IPS-NIHi7 (cell line): ENCODE measurements at regions not wholly inside any gene's neighbourhood (a gene's known extent, or its start where the extent isn't known, plus 50 kb on each side); places are given as distances from the start of the nearest gene placed in this dataset.

ENCODE experiments used
- DNase-seq: peaks from one replicate; pipeline ENCODE4 v3.0.0; 2012; ENCODE audit warnings: mixed read lengths; ENCODE audit errors: extremely low spot score

DNA sequence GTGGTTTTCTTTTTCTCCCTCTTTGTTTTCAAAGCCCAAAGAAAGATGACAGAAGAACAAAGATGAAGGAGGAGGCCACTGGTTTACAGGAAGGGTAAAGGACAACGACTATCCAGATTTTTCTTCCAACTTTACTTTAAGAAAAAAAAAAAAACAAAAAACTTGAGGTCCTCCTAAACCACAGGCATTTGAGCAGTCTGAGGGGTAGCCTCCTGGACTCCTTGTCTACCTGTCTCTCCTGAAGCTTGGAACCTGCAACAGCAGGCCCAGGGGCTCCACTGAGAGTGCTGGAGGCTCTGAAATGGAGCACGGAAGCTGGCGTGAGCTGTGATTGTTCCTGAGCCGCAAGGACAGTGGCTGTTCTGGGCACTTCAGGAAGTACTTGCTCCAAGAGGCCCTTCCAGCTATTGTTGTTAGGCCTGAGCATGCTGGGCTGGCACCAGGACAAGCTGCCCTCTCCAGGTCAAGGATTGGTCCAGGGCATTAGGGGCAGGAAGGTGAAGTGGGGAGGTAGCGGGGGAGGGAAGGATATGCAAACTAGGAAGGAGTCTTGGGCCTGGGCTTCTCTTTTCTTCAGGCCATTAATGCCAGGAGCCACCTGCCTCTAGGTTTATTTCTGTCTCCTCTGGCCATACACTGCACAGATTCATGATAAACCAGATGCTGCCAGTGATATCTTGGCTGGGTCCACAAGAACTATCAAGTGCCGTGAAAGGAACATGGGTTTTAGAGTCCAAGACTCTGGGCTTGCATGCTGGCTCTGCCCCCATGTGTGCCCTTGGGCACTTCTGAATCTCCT, 147.3 kb downstream of the CCDC34 start:
- no peak for DNase-seq

DNA sequence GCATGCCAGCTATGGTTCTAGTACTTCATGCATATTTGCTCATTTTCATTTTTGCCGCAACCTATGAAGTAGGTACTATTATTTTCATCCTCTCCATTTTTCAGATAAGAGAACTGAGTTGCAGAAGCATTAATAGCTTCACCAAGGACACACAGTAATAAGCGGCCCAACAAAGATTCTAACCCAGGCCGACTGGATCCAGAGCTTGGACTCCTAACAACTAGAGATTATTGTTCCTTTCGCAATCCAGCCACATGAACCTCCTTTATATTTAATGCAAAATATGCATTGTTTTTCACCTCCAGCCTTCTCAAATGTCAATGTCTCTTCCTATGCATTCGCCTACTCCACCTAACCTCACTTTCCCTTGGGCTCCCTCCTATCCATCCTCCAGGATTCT, 148.3 kb downstream of the CCDC34 start:
- no peak for DNase-seq

DNA sequence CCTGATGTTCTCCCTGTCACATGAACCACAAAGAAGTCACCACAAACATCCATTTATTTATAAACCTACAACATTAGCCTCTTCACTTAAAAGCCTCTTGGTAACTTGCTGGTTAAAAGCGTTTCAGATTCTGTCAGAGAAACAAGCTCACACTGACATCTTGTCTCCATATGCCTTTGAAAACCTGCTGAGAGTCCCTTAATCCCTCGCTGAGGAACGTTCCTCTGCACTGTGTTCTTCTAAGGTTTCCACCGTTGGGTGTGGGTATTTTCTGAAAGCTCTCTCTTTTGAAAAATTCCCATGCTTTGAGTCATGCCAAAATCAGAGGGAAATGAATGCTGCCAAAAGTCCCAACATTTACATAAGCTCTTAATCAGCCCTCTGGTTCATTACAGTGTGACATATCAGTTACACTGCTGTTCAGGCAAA, 149.8 kb downstream of the CCDC34 start:
- DNase-seq = no peak

DNA sequence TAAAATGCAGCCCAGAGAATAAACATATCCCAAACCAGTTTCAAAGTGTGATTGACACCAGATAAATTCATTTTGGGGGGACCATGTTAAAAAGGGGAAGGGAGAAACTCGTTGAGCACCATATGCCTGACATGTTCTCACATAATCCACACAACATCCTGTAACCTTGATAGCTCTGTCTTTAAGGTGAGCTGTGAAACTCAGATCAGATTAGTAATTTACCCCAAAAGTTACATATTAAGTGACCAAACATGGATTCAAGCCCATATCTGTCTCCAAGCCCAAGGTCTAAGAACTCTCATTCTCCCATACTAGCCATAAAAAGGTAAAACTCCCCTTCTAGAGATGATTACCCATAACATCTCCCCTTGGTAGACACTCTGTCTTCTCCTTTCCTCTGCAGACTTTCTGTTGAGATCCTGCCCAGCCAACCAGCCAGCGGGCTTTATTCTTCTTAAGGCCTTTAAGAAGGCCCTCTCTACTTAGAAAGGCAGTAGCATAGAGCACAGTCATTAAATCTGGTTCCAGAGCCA, 150.7 kb downstream of the CCDC34 start:
- DNase-seq = no peak

DNA sequence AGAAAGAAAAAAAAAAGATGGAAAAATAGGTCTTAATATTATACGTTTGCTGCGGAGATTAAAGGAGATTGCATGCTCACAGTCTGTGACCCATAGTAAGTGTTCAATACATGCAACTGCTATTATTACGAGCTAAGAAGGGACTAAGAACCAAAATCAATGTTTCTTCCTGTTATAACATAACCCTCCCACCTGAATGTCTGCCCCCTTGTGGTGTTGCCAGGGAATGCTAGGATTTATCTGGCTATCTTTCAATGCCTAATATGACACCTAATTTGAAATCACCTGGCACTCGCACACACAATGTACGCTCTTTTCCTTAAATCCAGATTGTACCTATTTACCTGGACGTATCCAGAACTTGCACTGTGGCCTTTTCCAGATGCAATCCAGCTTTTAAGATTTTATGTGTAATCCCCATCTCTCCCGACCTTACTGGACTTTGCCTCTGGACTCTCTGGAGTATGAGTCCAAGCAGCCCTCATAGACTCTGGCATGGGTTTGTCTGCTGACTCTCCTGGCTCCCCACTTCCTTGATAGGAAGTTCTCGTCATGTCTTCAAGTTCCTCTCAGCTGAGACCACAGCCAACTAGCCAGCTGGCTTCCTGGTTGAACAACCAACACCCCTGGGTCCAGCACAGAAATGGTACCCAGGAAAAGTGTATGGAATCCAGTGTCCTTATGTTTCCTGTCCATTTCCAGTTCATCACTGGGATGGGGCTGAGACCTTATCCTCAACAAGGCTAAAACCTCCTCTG, 151.5 kb downstream of the CCDC34 start:
- DNase-seq = no peak

DNA sequence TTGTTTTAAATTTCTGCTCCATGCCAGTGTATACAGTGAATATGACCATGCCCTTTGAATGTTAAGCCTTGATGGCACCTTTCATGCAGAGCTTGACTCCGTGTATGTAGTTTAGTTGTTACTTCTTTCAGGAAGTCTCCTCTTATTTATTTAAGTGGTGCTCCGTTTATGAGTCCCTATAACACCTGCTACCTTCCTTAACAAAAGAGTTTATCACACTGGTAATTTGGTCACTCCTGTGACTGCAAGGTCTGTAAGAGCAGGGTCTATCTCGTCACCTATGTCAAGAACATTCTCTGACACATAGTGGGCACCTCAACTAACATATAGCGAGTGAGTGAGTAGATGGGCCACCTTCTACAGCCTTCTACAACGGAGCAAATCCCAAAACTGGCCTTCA, 152.5 kb downstream of the CCDC34 start:
- DNase-seq = no peak

DNA sequence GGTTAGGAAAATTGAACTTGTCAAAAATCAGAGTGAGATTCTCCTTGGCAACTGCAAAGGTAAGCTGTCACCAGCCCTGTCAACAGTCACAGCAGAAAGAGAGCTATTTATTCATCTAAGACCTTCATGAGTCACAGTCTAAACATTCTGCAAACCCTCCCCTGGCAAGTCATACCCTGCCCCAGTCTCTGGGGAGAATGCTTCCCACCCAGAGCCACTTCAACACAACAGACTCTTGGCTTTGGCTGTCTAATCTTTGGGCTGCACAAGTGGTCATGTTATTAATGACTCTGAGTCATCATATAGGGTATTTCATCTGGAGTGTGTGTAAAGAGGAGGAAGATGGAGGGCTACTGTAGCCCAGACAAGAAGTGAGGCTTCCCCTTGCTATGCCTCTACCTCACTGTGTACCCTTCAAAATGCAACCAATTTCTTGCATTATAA, 153.4 kb downstream of the CCDC34 start:
- DNase-seq = no peak

DNA sequence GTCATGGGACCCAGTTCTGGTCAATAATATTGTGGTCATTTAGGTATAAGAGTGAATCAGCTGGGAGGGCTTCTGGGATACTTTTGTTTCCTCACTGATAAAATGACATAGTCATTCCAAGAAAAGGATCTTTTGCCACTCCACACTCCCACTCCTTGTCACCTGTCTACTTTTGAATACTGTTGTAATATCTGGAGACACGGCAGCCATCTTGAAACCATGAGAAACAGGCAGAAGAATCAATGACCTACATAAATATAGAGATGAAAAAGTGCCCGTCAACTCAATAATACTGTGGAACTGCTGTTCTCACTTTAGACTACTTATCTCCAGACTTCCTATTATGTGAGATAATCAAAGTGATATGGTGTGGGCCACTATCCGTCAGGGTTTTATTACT, 154.2 kb downstream of the CCDC34 start:
- DNase-seq = no peak

DNA sequence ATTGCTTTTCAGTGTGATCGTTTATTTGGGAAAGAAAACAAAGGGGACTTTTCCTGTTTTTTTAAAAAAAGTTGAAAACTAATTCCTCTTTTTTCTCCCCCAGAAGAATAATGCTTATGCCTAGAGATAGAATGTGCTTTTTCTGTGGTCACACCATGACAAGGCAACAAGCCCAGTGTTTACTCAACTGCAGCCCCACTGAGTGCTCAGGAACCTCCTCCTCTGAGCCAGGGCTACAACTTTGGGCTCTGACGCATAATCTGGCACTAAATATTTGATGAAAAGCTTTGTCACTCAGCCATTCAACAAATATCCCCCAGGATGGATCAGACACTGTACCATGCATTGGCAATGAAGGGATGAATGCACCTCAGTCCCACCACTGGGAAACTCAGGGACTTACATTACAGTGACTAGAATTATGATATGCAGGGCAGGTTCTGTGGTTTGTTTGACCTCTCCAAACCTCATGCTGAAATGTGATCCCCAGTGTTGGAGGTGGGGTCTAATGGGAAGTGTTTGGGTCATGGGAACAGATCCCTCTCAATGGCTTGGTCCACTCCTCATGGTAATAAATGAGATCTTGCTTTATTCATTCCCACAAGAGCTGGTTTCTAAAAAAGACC, 155.9 kb downstream of the CCDC34 start:
- no peak for DNase-seq

DNA sequence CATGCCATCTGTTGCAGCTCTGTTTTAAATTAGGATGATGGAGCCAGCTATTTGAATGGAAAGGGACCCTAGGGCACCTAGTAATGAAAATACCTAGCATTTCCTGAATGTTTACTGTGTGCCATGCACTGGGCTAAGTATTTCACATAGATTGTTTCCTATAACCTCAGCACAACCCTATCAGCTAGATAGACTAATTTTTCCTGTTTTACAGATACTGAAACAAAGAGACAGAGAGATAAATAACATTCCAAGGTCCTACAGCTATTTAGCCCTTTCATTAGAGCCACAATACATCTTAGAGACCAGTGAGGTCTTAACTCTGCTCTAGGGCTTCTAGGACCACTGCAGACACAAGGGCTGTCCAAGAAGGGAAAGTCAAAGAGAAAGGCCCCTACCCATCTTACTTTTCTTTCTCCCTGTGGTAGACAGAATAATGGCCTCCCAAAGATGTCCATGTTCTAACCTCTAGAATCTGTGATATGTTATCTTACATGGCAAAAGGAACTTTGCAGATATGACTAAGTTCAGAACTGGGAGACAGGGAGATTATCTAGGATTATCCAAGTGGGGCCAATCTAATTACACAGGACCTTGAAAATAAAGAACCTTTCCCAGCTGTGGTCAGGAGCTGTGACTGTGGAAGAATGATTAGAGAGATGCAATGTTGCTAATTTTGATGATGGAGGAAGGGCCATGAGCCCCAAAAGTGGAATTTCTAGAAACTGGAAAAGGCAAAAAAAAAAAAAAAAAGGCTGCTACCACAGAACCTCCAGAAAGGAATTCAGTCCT, 157.0 kb downstream of the CCDC34 start:
- DNase-seq = no peak

DNA sequence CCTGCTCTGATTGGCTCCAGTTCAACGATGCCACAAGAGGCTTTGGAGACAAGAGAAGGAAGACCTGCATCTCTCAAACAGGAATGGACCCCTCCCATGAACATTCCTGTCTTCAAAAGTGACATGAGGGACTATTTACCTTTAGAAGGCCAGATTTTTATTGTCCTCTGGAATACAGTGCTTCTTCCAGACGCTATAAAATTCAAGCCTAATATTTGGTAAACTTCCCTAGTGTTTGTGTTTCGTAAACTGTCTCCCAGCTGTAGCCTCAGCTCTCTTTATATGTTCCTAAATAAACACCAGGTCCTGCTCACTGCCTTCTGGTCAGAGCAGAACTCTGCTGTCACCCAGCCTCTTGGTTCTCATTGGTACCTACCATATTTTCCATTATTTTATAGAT, 157.8 kb downstream of the CCDC34 start:
- DNase-seq = no peak

DNA sequence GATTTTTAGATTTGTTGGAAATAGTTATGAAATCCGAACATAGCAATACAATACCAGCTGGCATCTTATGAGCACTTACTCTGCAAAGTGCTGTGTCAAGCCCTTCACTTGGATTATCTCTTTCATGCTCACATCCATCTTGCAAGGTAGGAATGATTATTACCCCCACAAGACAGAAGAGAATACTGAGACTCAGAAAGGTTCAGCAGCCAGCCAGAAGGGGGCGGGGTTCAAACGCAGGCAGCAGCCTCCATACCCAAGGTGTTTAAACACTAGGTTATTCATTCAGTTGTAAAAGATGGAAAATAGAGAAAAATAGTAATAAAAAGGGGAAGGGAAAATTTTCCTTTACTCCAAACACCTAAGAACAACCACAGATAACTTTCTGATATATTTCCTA, 158.5 kb downstream of the CCDC34 start:
- no peak for DNase-seq

DNA sequence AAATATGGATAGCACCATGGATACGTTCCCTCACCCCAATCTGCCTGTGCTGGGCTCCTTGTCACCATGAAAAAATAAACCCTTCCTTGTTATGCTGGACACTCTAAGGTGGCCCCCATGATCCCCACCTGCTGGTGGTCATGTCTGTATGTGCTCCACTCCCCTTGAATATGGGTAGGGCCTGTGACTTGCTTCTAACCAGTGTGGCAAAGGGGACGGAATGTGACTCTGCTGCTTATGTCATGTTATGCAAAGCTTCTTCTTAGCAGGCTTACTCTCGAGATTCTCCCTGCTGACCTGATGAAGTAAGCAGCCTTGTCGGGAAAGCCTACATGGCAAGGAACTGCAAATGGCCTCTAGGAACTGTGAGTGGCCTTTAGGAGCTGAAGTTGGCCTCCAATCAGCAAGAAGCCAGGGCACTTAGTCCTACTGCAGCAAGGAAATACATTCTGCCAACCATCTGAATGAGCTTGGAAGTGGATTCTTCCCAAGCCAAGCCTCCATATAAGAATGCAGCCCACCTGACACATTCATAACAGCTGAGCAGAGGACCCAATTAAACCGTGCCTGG, 159.9 kb downstream of the CCDC34 start:
- DNase-seq = no peak

DNA sequence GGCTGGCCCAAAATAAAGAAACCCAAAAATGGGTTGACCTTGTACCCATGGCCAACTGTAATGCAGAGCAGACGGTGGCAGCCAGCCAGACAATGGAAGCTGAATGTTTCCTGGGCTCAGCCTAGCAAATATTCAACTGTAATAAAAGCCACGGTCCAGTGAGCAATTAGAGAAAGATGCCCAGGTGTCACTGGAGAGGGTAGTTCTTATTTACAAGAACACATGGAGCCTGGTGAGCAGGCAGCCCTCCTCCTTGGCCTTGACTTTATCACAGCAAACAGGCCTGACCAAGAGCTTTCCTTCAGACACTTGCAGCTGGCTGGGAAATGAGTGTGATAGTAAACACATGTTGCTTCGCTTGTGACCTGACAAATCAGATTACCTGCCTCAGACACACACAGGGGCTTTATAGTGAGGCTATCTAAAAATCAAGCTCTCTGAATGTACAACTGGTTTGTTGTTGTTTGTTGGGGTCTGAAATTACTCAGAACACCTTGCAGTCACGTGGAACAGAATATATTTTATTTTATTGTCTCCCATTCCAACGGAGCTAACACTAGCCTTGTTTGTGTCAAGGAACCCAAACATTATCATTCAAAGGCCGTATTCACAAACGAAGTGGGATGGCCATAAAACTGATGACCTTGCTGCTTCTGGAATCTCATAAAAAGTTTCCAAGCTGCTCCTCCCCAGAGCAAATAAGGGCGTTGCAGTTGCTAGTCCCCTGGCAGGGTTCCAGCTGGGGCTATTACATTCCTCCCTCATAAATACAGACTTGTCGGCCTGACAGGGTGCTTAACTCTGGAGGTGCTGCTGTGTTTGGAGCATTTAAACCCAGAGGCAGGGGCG, 161.1 kb downstream of the BBOX1 start:
- DNase-seq = no peak

DNA sequence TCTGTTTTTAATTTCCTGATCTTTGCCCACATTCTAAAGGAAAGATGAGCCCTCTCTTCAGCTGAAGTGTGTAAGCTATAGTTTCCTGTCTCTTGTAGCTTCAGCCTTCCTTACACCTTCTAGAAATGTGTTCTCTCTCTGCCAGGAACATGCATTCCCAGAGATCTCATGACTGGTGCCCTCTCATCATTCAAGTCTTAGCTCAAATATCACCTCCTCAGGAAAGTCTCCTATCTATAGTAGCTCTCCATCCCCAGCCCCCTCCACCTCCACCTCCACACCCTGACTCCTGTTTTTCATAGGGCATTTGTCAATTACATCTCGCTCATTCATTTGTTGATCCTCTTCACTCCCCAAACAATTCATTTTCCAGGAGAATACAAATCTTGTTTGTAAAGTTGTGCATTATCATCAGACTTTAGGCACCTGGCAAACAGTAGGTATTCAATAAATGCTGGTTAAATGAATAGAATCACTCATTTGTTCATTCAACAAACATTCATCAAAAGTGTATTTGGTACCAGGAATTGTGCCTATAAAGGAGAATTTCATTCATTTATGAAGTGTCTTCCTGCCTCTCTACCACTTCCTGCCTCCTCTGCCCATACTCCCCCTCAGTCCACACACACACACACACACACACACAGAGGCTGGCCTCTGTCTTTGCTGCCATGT, 160.3 kb downstream of the BBOX1 start:
- DNase-seq = no peak

DNA sequence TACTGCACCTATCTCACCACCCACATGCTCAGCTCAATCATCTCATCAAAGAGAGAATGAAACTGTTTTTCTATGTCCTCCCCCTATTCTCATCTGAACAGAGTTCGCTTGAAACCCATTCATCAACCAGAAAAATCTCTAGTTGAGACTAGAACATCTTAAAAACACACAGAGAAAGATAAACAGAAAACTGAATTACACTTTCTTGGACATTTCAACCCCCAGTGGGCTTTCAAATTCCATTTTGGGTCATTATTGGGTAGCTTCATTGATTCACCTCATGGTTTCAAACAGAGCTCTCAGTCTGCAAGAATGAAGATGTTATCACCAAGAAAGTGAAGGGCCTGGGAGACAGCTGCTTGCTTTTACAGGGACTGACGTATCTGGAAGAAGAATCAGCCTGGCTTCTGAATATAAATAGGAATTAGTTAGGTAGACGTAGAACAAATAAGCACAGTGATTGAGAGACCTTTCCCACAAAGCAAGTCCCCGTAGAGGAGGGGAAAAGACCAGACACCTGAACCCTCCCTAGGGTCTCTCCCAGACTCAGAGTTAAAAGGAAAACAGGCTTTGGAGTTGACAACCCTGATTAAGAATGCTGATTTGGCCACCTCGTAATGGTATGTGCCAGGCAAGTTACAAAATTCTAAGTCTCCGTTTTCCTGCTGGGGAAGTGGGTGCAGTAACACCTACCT, 155.7 kb downstream of the BBOX1 start:
- DNase-seq = no peak

DNA sequence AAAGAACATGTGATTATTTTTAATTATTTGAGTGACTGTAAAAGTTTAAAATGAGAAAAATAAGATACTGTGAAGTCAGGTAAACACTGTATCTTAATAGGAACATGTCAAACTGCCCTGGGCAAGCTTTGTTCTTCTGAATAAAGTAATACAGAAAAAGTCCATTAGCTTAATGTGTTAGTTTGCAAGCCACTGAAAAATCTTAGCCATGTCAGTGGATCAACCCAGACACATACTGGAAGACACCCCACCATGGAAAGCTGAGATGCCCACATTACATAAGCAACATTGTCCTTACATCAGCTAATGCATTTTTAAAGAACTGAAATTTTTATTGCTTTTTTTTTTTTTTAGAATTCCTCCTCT, 155.2 kb downstream of the BBOX1 start:
- DNase-seq = no peak

DNA sequence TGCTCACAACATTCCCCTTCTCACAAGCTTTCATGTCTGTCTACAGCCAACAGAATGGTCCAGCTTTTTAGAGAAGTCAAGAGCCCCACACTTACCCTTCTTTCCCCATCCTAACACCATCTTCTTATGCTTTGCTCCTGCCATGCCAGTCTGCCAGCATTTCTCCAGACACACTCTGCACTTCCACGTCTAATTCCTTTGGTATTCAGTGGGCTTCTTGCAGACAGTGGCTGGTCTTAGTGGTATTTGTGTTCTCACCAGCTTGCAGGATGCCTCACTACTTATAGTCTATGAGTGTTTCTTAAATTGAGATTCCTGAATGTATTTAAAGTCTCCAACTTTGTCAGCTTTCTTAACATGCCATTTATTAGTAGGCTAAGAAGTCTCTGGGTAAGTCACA, 154.4 kb downstream of the BBOX1 start:
- no peak for DNase-seq
